Coronary artery (tissue), 2 donors: ENCODE measurements at regions not wholly inside any gene's neighbourhood (a gene's known extent, or its start where the extent isn't known, plus 50 kb on each side); places are given as distances from the start of the nearest gene placed in this dataset.
A peak's percentile ranks its signal among the peaks of the same experiment; 100 is the strongest.

Experiments used
- DNase-seq: peaks from one replicate; pipeline ENCODE4 v3.0.0-alpha.2; 2017; ENCODE audit warnings: low spot score
- H3K27ac ChIP-seq, 2 donors: fragments of 200-600 bp; sonication (generic); one replicate each; pipeline ENCODE4 v1.5.1; 2016 to 2019
- H3K4me3 ChIP-seq: fragments of 200-600 bp; sonication (generic); 2 replicates; pipeline ENCODE4 v1.5.1; 2016; ENCODE audit warnings: mild to moderate bottlenecking, moderate library complexity
- CTCF ChIP-seq: fragments of 200-600 bp; sonication (generic); IDR thresholded peaks from one replicate; pipeline ENCODE4 v1.5.1; 2019; ENCODE audit warnings: antibody characterized with exemption

GRCh38 chr11:134751766-134752165 is 339.7 kb upstream of the B3GAT1 start:
- H3K27ac ChIP-seq = no peak overlapping the region
- TF ChIP-seq CTCF = no peak
- DNase-seq = no peak

GRCh38 chr11:134751031-134751585 is 339.1 kb upstream of the B3GAT1 start:
- TF ChIP-seq CTCF = no peak
- Histone ChIP-seq H3K27ac (no peak overlapping the region), H3K4me3 (no peak overlapping the region)
- DNase-seq = peak; percentile 53

More at GRCh38 chr11:134751766-134752165, 339.7 kb upstream of the B3GAT1 start:
- H3K4me3 ChIP-seq = no peak overlapping the region

GRCh38 chr11:134750619-134751018 is 338.6 kb upstream of the B3GAT1 start:
- no peak for TF ChIP-seq CTCF
- Histone ChIP-seq H3K4me3 (no peak overlapping the region), H3K27ac (no peak overlapping the region)
- DNase-seq = peak; percentile 29

GRCh38 chr11:134749040-134749839 is 337.2 kb upstream of the B3GAT1 start:
- no peak for TF ChIP-seq CTCF
- H3K27ac ChIP-seq = no peak overlapping the region
- peak; percentile 49 for DNase-seq

GRCh38 chr11:134746609-134747008 is 334.6 kb upstream of the B3GAT1 start:
- Histone ChIP-seq H3K4me3 (no peak overlapping the region), H3K27ac (no peak overlapping the region)
- no peak for TF ChIP-seq CTCF
- DNase-seq = no peak

More at GRCh38 chr11:134749040-134749839, 337.2 kb upstream of the B3GAT1 start:
- no peak overlapping the region for H3K4me3 ChIP-seq

- no peak overlapping the region for H3K4me3 ChIP-seq
- H3K27ac ChIP-seq = no peak overlapping the region
- no peak for DNase-seq
- TF ChIP-seq CTCF = no peak
Measured at GRCh38 chr11:134745456-134745855, 333.4 kb upstream of the B3GAT1 start.

- no peak for TF ChIP-seq CTCF
- Histone ChIP-seq H3K27ac (no peak overlapping the region), H3K4me3 (no peak overlapping the region)
- no peak for DNase-seq
Measured at GRCh38 chr11:134743820-134744195, 331.8 kb upstream of the B3GAT1 start.
